ENCODE measurements at regions not wholly inside any gene's neighbourhood (a gene's known extent, or its start where the extent isn't known, plus 50 kb on each side); places are given as distances from the start of the nearest gene placed in this dataset.

DNA sequence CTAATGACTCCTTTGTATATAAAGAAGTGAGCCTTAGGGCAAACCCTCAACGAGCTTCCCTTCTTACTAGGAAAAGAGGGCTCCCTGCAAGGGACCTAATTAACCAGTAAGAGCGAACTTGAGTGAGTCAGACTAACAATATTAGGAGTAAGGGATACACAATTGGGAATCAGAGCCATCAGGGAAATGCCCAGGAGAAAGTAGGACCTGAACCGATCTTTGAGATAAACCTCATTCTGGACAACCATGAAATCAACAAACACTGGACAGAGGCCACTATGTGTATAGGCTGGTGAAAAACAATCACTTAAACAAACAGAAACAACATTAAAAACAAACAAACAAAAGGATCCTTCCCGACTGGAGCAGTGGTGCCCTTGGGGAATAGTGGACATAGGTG lies 120.8 kb downstream of the EDN1 start:
- H3K9ac ChIP-seq (ENCODE audit: low read depth, low read length): no peak overlapping the region
- H3K27me3 ChIP-seq (ENCODE audit: control insufficient read depth, insufficient read depth, low read length): no peaks in the 10 kb centered on the region
- peaks cover 18% of the 10 kb centered on the region for H3K4me1 ChIP-seq (ENCODE audit: control insufficient read depth, insufficient read depth, low read length)
- H3K36me3 ChIP-seq (ENCODE audit: insufficient read depth, low read length): no peaks in the 10 kb centered on the region
- H3K4me2 ChIP-seq (ENCODE audit: low read length): no peak overlapping the region
- no peak overlapping the region for H3K4me3 ChIP-seq (ENCODE audit: low read length)
- H3K9me3 ChIP-seq (replicated peaks; ENCODE audit: low read length): no peaks in the 10 kb centered on the region

GRCh38 chr6:12414096-12414675 lies 124.0 kb downstream of the EDN1 start:
- no peaks in the 10 kb centered on the region for H3K9me3 ChIP-seq (replicated peaks; ENCODE audit: low read length)
- H3K4me2 ChIP-seq (ENCODE audit: low read length): no peak overlapping the region
- H3K36me3 ChIP-seq (ENCODE audit: insufficient read depth, low read length): no peaks in the 10 kb centered on the region

GRCh38 chr6:12415980-12416598 lies 125.9 kb downstream of the EDN1 start:
- no peaks in the 10 kb centered on the region for H3K36me3 ChIP-seq (ENCODE audit: insufficient read depth, low read length)
- no peak overlapping the region for H3K4me2 ChIP-seq (ENCODE audit: low read length)
- peaks cover 24% of the 10 kb centered on the region for H3K4me1 ChIP-seq (ENCODE audit: control insufficient read depth, insufficient read depth, low read length)
- no peaks in the 10 kb centered on the region for H3K27me3 ChIP-seq (ENCODE audit: control insufficient read depth, insufficient read depth, low read length)
- no peak overlapping the region for H3K4me3 ChIP-seq (ENCODE audit: low read length)
- no peak overlapping the region for H3K9ac ChIP-seq (ENCODE audit: low read depth, low read length)
- no peaks in the 10 kb centered on the region for H3K9me3 ChIP-seq (replicated peaks; ENCODE audit: low read length)

More at GRCh38 chr6:12414096-12414675, 124.0 kb downstream of the EDN1 start:
- Histone ChIP-seq H3K4me1 (ENCODE audit: control insufficient read depth, insufficient read depth, low read length) (peaks cover 18% of the 10 kb centered on the region), H3K9ac (ENCODE audit: low read depth, low read length) (no peak overlapping the region), H3K4me3 (ENCODE audit: low read length) (no peak overlapping the region), H3K27me3 (ENCODE audit: control insufficient read depth, insufficient read depth, low read length) (no peaks in the 10 kb centered on the region)

- Histone ChIP-seq H3K36me3 (ENCODE audit: insufficient read depth, low read length) (no peaks in the 10 kb centered on the region), H3K4me3 (ENCODE audit: low read length) (no peak overlapping the region), H3K27me3 (ENCODE audit: control insufficient read depth, insufficient read depth, low read length) (no peaks in the 10 kb centered on the region), H3K9me3 (replicated peaks; ENCODE audit: low read length) (no peaks in the 10 kb centered on the region), H3K4me2 (ENCODE audit: low read length) (no peak overlapping the region), H3K9ac (ENCODE audit: low read depth, low read length) (no peak overlapping the region), H3K4me1 (ENCODE audit: control insufficient read depth, insufficient read depth, low read length) (peaks cover 24% of the 10 kb centered on the region)
These were observed 127.0 kb downstream of the EDN1 start for GRCh38 chr6:12417191-12417590.

DNA sequence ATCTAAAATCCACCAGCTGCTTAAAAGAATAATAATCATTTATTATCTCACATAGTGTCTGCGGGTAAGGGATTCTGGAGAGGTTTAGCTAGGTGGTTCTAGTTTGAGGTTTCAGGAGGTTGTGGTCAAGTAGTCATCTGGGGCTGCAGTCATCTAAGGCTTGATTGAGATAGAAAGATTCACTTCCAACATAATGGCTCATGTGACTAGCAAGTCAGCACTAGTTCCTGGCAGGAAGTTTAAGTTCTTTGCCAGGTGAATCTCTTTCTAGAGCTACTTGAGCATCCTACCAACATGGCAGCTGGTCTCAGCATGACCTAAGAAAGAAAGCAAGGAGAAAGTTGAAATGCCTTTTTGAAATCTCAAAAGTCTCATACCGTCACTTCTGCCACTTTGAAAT lies 128.8 kb downstream of the EDN1 start:
- no peak overlapping the region for H3K4me2 ChIP-seq (ENCODE audit: low read length)
- peaks cover 13% of the 10 kb centered on the region for H3K4me1 ChIP-seq (ENCODE audit: control insufficient read depth, insufficient read depth, low read length)
- H3K36me3 ChIP-seq (ENCODE audit: insufficient read depth, low read length): no peaks in the 10 kb centered on the region
- no peaks in the 10 kb centered on the region for H3K27me3 ChIP-seq (ENCODE audit: control insufficient read depth, insufficient read depth, low read length)
- H3K9me3 ChIP-seq (replicated peaks; ENCODE audit: low read length): no peaks in the 10 kb centered on the region
- H3K4me3 ChIP-seq (ENCODE audit: low read length): no peak overlapping the region
- H3K9ac ChIP-seq (ENCODE audit: low read depth, low read length): no peak overlapping the region

- H3K9ac ChIP-seq (ENCODE audit: low read depth, low read length): no peak overlapping the region
- H3K36me3 ChIP-seq (ENCODE audit: insufficient read depth, low read length): no peaks in the 10 kb centered on the region
- no peak overlapping the region for H3K4me3 ChIP-seq (ENCODE audit: low read length)
- no peaks in the 10 kb centered on the region for H3K9me3 ChIP-seq (replicated peaks; ENCODE audit: low read length)
- no peaks in the 10 kb centered on the region for H3K27me3 ChIP-seq (ENCODE audit: control insufficient read depth, insufficient read depth, low read length)
- H3K4me2 ChIP-seq (ENCODE audit: low read length): no peak overlapping the region
- H3K4me1 ChIP-seq (ENCODE audit: control insufficient read depth, insufficient read depth, low read length): peaks cover 10% of the 10 kb centered on the region
These were observed 129.6 kb downstream of the EDN1 start for GRCh38 chr6:12419631-12420272.

GRCh38 chr6:12420626-12421025 lies 130.5 kb downstream of the EDN1 start:
- Histone ChIP-seq H3K4me2 (ENCODE audit: low read length) (no peak overlapping the region), H3K9me3 (replicated peaks; ENCODE audit: low read length) (no peaks in the 10 kb centered on the region), H3K36me3 (ENCODE audit: insufficient read depth, low read length) (no peaks in the 10 kb centered on the region), H3K27me3 (ENCODE audit: control insufficient read depth, insufficient read depth, low read length) (no peaks in the 10 kb centered on the region), H3K4me3 (ENCODE audit: low read length) (no peak overlapping the region), H3K4me1 (ENCODE audit: control insufficient read depth, insufficient read depth, low read length) (peaks cover 8% of the 10 kb centered on the region), H3K9ac (ENCODE audit: low read depth, low read length) (no peak overlapping the region)

DNA sequence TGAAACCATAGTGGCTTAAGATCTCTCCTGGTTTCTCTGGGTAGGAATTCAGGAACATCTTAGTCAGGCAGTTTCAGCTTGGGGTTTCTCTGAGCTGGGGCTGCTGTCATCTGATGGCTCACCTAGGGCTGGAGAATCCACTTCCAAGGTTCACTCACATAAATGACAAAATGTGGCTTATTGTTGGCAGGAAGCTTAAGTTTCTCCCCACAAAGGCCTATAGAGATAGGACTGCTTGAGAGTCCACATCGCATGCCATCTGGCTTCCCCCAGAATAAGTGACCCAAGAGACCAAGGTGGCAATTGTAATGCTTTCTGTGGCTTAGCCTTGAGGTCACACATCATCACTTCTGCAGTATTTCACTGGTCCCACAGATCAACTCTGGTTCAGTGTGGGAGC lies 131.4 kb downstream of the EDN1 start:
- Histone ChIP-seq H3K36me3 (ENCODE audit: insufficient read depth, low read length) (no peaks in the 10 kb centered on the region), H3K9ac (ENCODE audit: low read depth, low read length) (no peak overlapping the region), H3K4me1 (ENCODE audit: control insufficient read depth, insufficient read depth, low read length) (peaks cover 6% of the 10 kb centered on the region), H3K27me3 (ENCODE audit: control insufficient read depth, insufficient read depth, low read length) (no peaks in the 10 kb centered on the region), H3K4me2 (ENCODE audit: low read length) (no peak overlapping the region), H3K4me3 (ENCODE audit: low read length) (no peak overlapping the region), H3K9me3 (replicated peaks; ENCODE audit: low read length) (no peaks in the 10 kb centered on the region)

DNA sequence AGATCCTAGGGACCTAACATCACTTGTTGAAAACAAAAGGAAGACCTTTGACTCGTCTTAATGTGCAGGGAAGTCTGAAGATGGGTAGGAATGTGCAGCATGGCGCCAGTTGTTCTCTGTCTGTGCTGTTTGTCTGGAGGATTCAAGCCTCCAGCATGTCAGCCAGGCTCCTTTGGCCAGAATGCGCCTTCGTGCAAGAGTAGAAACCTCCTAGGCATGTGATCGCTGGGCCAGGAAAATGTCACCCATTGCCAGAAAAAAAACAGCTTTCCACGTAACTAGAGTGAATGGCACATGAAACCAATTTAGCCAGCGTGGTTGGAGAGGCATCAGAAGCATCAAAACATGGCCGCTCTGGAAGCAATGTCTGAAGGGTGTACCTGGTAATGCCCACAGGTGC lies 132.7 kb downstream of the EDN1 start:
- H3K36me3 ChIP-seq (ENCODE audit: insufficient read depth, low read length): no peaks in the 10 kb centered on the region
- H3K4me3 ChIP-seq (ENCODE audit: low read length): no peak overlapping the region
- H3K9me3 ChIP-seq (replicated peaks; ENCODE audit: low read length): no peaks in the 10 kb centered on the region
- H3K4me1 ChIP-seq (ENCODE audit: control insufficient read depth, insufficient read depth, low read length): peaks cover 6% of the 10 kb centered on the region
- no peak overlapping the region for H3K4me2 ChIP-seq (ENCODE audit: low read length)
- no peak overlapping the region for H3K9ac ChIP-seq (ENCODE audit: low read depth, low read length)
- H3K27me3 ChIP-seq (ENCODE audit: control insufficient read depth, insufficient read depth, low read length): no peaks in the 10 kb centered on the region

DNA sequence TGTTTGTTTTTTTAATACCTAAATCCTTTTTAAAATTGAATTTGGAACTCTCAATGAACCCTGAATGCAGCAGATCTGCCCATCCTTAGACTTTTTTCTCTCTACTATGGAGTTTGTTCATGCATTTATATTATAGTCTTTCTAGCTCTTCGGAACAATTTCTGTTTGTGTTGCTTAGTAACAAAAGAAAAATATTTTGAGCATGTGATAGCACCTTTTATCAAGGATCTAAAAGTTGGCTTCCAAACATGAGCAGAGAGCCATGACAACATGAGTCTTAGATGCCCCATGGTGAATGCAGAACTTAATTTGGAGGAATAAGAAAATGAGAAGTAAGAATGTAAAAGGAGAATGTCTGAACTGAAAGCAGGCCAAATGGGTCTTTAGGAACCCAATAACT lies 133.7 kb downstream of the EDN1 start:
- no peaks in the 10 kb centered on the region for H3K36me3 ChIP-seq (ENCODE audit: insufficient read depth, low read length)
- H3K9me3 ChIP-seq (replicated peaks; ENCODE audit: low read length): no peaks in the 10 kb centered on the region
- no peak overlapping the region for H3K9ac ChIP-seq (ENCODE audit: low read depth, low read length)
- H3K4me3 ChIP-seq (ENCODE audit: low read length): no peak overlapping the region
- no peaks in the 10 kb centered on the region for H3K27me3 ChIP-seq (ENCODE audit: control insufficient read depth, insufficient read depth, low read length)
- peaks cover 6% of the 10 kb centered on the region for H3K4me1 ChIP-seq (ENCODE audit: control insufficient read depth, insufficient read depth, low read length)
- H3K4me2 ChIP-seq (ENCODE audit: low read length): no peak overlapping the region

DNA sequence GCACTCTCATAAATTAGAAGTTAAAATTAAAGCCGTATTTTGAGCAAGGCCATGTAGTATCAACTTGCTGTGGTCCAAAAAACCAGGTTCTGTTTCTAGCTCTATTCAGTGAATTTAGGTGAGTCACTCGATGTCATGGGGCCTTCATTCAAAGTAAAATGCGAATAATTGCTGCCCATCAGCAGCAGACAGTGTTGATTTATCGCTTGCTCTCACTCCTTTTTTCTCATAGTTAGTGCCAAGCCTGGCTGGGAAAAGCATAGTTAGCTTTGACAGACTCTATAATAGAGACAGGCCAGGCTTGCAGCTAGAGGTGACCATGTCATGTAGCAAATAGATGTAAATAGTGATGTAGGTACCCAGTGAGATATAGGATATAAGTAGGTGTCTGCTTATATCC lies 136.0 kb downstream of the EDN1 start:
- Histone ChIP-seq H3K36me3 (ENCODE audit: insufficient read depth, low read length) (no peaks in the 10 kb centered on the region), H3K4me2 (ENCODE audit: low read length) (no peak overlapping the region), H3K4me3 (ENCODE audit: low read length) (no peak overlapping the region), H3K4me1 (ENCODE audit: control insufficient read depth, insufficient read depth, low read length) (no peaks in the 10 kb centered on the region), H3K27me3 (ENCODE audit: control insufficient read depth, insufficient read depth, low read length) (no peaks in the 10 kb centered on the region), H3K9me3 (replicated peaks; ENCODE audit: low read length) (no peaks in the 10 kb centered on the region), H3K9ac (ENCODE audit: low read depth, low read length) (no peak overlapping the region)

- Histone ChIP-seq H3K9me3 (replicated peaks; ENCODE audit: low read length) (no peaks in the 10 kb centered on the region), H3K4me3 (ENCODE audit: low read length) (no peak overlapping the region), H3K36me3 (ENCODE audit: insufficient read depth, low read length) (no peaks in the 10 kb centered on the region), H3K4me1 (ENCODE audit: control insufficient read depth, insufficient read depth, low read length) (no peaks in the 10 kb centered on the region), H3K9ac (ENCODE audit: low read depth, low read length) (no peak overlapping the region), H3K27me3 (ENCODE audit: control insufficient read depth, insufficient read depth, low read length) (no peaks in the 10 kb centered on the region), H3K4me2 (ENCODE audit: low read length) (no peak overlapping the region)
These were observed 140.9 kb downstream of the EDN1 start for GRCh38 chr6:12431023-12431422.
